HCT116 (cell line): ENCODE measurements at regions not wholly inside any gene's neighbourhood (a gene's known extent, or its start where the extent isn't known, plus 50 kb on each side); places are given as distances from the start of the nearest gene placed in this dataset.

ENCODE experiments used
- ATAC-seq: fragments of 200-7000 bp; cut with Tn5 transposase; 2 replicates; pipeline ENCODE4 v1.9.1; 2020; ENCODE audit warnings: mild to moderate bottlenecking, moderate library complexity
- BruUV-seq: library from RNA; stranded (reverse); fragments of 400-500 nt; replicated peaks from 2 replicates; lab custom pipeline; 2021; lab: Mats Ljungman, UMichigan
- CTCF ChIA-PET: fragments of 300-600 bp; sonication (Branson Sonifier 250); formaldehyde crosslinking; loops from one replicate; lab custom pipeline; 2021; ENCODE audit warnings: antibody characterized with exemption; lab: Charles Lee
- POLR2A ChIA-PET: fragments of 300-600, 350-600 bp; sonication (Branson Sonifier 250); formaldehyde crosslinking; loops from one replicate; lab custom pipeline; 2021; ENCODE audit warnings: antibody characterized with exemption; lab: Charles Lee
- RAD21 ChIA-PET, 2 experiments: fragments of 300-600 bp; sonication (Branson Sonifier 250); formaldehyde crosslinking; loops; one replicate each; lab custom pipeline; 2023; ENCODE audit warnings: low total read pairs in 2 of 2; ENCODE audit not compliant: uncharacterized antibody in 2 of 2, unreplicated experiment in 2 of 2, low non-redundant PET in 1 of 2; lab: Charles Lee
- DNase-seq: peaks from one replicate; pipeline ENCODE4 v3.0.0-alpha.2; 2010; ENCODE audit warnings: low read depth, low spot score
- H2AFZ ChIP-seq: fragments of 200-600 bp; shearing (Covaris generic), sonication (generic); 2 replicates; pipeline ENCODE4 v1.6.1; 2017; ENCODE audit warnings: low read depth, mixed run types, mixed read lengths, antibody characterized with exemption, low read length; ENCODE audit not compliant: poor library complexity, severe bottlenecking
- H3K27ac ChIP-seq: 2 replicates; pipeline ENCODE4 v1.5.1; 2012; ENCODE audit warnings: low read depth, low read length
- H3K27me3 ChIP-seq: fragments of 200-600 bp; sonication (generic); 2 replicates; pipeline ENCODE4 v1.6.1; 2016; ENCODE audit warnings: mixed run types, low read length, mixed read lengths; ENCODE audit not compliant: insufficient read depth
- H3K36me3 ChIP-seq, 2 experiments: fragments of 200-500 bp in 1 of 2; fragments of 200-600 bp in 1 of 2; sonication (Bioruptor generic) in 1 of 2; sonication (generic) in 1 of 2; 2 replicates each; pipeline versions ENCODE4 v1.5.1 to v1.6.1; 2014 to 2016; ENCODE audit warnings: low read length in 2 of 2, inconsistent platforms in 1 of 2, mixed read lengths in 1 of 2, mixed run types in 1 of 2; ENCODE audit not compliant: insufficient read depth in 2 of 2, control insufficient read depth in 1 of 2
- H3K4me1 ChIP-seq, 2 experiments: fragments of 200-600 bp in 1 of 2; sonication (generic) in 1 of 2; 2 replicates each; pipeline versions ENCODE4 v1.5.1 to v1.6.1; 2012 to 2017; ENCODE audit warnings: low read length in 2 of 2, inconsistent platforms in 1 of 2, mild to moderate bottlenecking in 1 of 2, mixed read lengths in 1 of 2, mixed run types in 1 of 2, moderate library complexity in 1 of 2; ENCODE audit not compliant: insufficient read depth in 2 of 2, control insufficient read depth in 1 of 2
- H3K4me2 ChIP-seq: fragments of 200-600 bp; sonication (generic); 2 replicates; pipeline ENCODE4 v1.6.1; 2017; ENCODE audit warnings: mixed run types, low read length, mixed read lengths
- H3K4me3 ChIP-seq, 2 experiments: fragments of 200-600 bp in 1 of 2; sonication (generic) in 1 of 2; replicated peaks in 1 of 2; 2 replicates each; pipeline ENCODE4 v1.5.1; 2011 to 2016; ENCODE audit warnings: low read length in 2 of 2, control low read depth in 1 of 2, low read depth in 1 of 2, mild to moderate bottlenecking in 1 of 2, mixed read lengths in 1 of 2, mixed run types in 1 of 2
- H3K79me2 ChIP-seq: fragments of 200-600 bp; sonication (generic); 2 replicates; pipeline ENCODE4 v1.6.1; 2017; ENCODE audit warnings: mild to moderate bottlenecking, mixed run types, low read length, moderate library complexity, mixed read lengths; ENCODE audit not compliant: insufficient read depth
- H3K9ac ChIP-seq: fragments of 200-600 bp; sonication (generic); 2 replicates; pipeline ENCODE4 v1.6.1; 2016; ENCODE audit warnings: low read length, mixed read lengths
- H3K9me2 ChIP-seq: fragments of 200-600 bp; sonication (generic), shearing (Covaris generic); 2 replicates; pipeline ENCODE4 v1.6.1; 2017; ENCODE audit warnings: mixed run types, mild to moderate bottlenecking, moderate library complexity; ENCODE audit not compliant: insufficient read depth
- H3K9me3 ChIP-seq, 2 experiments: fragments of 200-500 bp in 1 of 2; fragments of 200-600 bp in 1 of 2; sonication (Bioruptor generic) in 1 of 2; sonication (generic) in 1 of 2; 2 replicates each; pipeline ENCODE4 v1.6.1; 2014 to 2017; ENCODE audit warnings: low read length in 2 of 2, mixed read lengths in 2 of 2, inconsistent platforms in 1 of 2, low read depth in 1 of 2, mild to moderate bottlenecking in 1 of 2, mixed run types in 1 of 2, moderate library complexity in 1 of 2; ENCODE audit not compliant: control insufficient read depth in 1 of 2, insufficient read depth in 1 of 2
- H4K20me1 ChIP-seq: fragments of 200-600 bp; sonication (generic), shearing (Covaris generic); 2 replicates; pipeline ENCODE4 v1.6.1; 2017; ENCODE audit warnings: mixed run types, mild to moderate bottlenecking, moderate library complexity; ENCODE audit not compliant: insufficient read depth
- ATF3 ChIP-seq: IDR thresholded peaks from 2 replicates; pipeline ENCODE4 v1.6.1; 2012
- CBX3 ChIP-seq: IDR thresholded peaks from 2 replicates; pipeline ENCODE4 v1.6.1; 2012; ENCODE audit warnings: low read depth
- CEBPB ChIP-seq: IDR thresholded peaks from 2 replicates; pipeline ENCODE4 v1.6.1; 2012; ENCODE audit warnings: low read depth
- EGR1 ChIP-seq: IDR thresholded peaks from 2 replicates; pipeline ENCODE4 v1.6.1; 2012; ENCODE audit warnings: low read depth
- ELF1 ChIP-seq: IDR thresholded peaks from 2 replicates; pipeline ENCODE4 v1.6.1; 2012; ENCODE audit warnings: low read depth, borderline replicate concordance
- FOSL1 ChIP-seq: IDR thresholded peaks from 2 replicates; pipeline ENCODE4 v1.6.1; 2012; ENCODE audit warnings: low read depth
- JUND ChIP-seq: IDR thresholded peaks from 2 replicates; pipeline ENCODE4 v1.6.1; 2012
- MAX ChIP-seq: IDR thresholded peaks from 2 replicates; pipeline ENCODE4 v1.6.1; 2012
- POLR2A ChIP-seq: IDR thresholded peaks from 2 replicates; pipeline ENCODE4 v1.7.0; 2011; ENCODE audit warnings: borderline replicate concordance; ENCODE audit not compliant: insufficient read depth, insufficient read length; ENCODE audit errors: extremely low read depth
- POLR2AphosphoS5 ChIP-seq: IDR thresholded peaks from 2 replicates; pipeline ENCODE4 v1.6.1; 2011; ENCODE audit warnings: mild to moderate bottlenecking, low read depth, low read length, moderate library complexity
- RAD21 ChIP-seq: IDR thresholded peaks from 2 replicates; pipeline ENCODE4 v1.6.1; 2012; ENCODE audit warnings: low read depth, mild to moderate bottlenecking
- SIN3A ChIP-seq: IDR thresholded peaks from 2 replicates; pipeline ENCODE4 v1.6.1; 2012; ENCODE audit warnings: low read depth
- SP1 ChIP-seq: IDR thresholded peaks from 2 replicates; pipeline ENCODE4 v1.6.1; 2012; ENCODE audit warnings: low read depth
- SRF ChIP-seq: IDR thresholded peaks from 2 replicates; pipeline ENCODE4 v1.6.1; 2012; ENCODE audit warnings: low read depth
- TCF7L2 ChIP-seq: IDR thresholded peaks from 2 replicates; pipeline ENCODE4 v1.7.0; 2011; ENCODE audit warnings: borderline replicate concordance, inconsistent platforms; ENCODE audit not compliant: insufficient read depth, insufficient read length; ENCODE audit errors: extremely low read depth
- YY1 ChIP-seq: IDR thresholded peaks from 2 replicates; pipeline ENCODE4 v1.6.1; 2011; ENCODE audit warnings: low read length, low read depth, moderate library complexity, mild to moderate bottlenecking; ENCODE audit not compliant: insufficient replicate concordance; ENCODE audit errors: extremely low read depth
- ZFX ChIP-seq: fragments of 450-650 bp; IDR thresholded peaks from 2 replicates; pipeline ENCODE4 v1.6.1; 2017
- ZNF274 ChIP-seq: fragments of 200-500 bp; sonication (Bioruptor generic); IDR thresholded peaks from 2 replicates; pipeline ENCODE4 v1.6.1; 2014; ENCODE audit warnings: mild to moderate bottlenecking, low read depth, low read length, inconsistent platforms
- intact Hi-C: fragments of 100-400 bp; cut with micrococcal nuclease; formaldehyde crosslinking; loops from 2 replicates; pipeline ENCODE4 v1.10.0; 2022
- TF ChIP-seq, protein P1 (sequence below), 3 experiments: fragments of 200-600 bp in 1 of 3; sonication (generic) in 1 of 3; IDR thresholded peaks in 2 of 3; conservative IDR thresholded peaks in 1 of 3; 2 replicates each; pipeline ENCODE4 v1.5.1; 2012 to 2017; ENCODE audit warnings: low read depth in 2 of 3, low read length in 2 of 3, antibody characterized with exemption in 1 of 3, borderline replicate concordance in 1 of 3, control low read depth in 1 of 3, mild to moderate bottlenecking in 1 of 3, mixed read lengths in 1 of 3, mixed run types in 1 of 3, moderate library complexity in 1 of 3; ENCODE audit not compliant: insufficient read depth in 1 of 3
- TF ChIP-seq, protein P2 (sequence below): IDR thresholded peaks from 2 replicates; pipeline ENCODE4 v1.6.1; 2011; ENCODE audit warnings: mild to moderate bottlenecking, low read length, moderate library complexity; ENCODE audit not compliant: insufficient replicate concordance; ENCODE audit errors: extremely low read depth

GRCh38 chrX:112279940-112280339 lies 197.4 kb upstream of the TRPC5 start:
- CTCF ChIA-PET = no interaction called here
- no peaks in the 10 kb centered on the region for H3K36me3 ChIP-seq

More at GRCh38 chrX:112279940-112280339, 197.4 kb upstream of the TRPC5 start:
- H3K79me2 ChIP-seq = no peaks in the 10 kb centered on the region
- DNase-seq (no peak), ATAC-seq (no peak)
- ChIA-PET POLR2A (no interaction called here), RAD21 (no interaction called here)
- no peak overlapping the region for H3K27ac ChIP-seq
- H3K9me2 ChIP-seq = no peaks in the 10 kb centered on the region
- BruUV-seq = no TSS peak
- H3K27me3 ChIP-seq = no peaks in the 10 kb centered on the region
- no peak for TF ChIP-seq POLR2AphosphoS5
- TF ChIP-seq, protein P1, sequence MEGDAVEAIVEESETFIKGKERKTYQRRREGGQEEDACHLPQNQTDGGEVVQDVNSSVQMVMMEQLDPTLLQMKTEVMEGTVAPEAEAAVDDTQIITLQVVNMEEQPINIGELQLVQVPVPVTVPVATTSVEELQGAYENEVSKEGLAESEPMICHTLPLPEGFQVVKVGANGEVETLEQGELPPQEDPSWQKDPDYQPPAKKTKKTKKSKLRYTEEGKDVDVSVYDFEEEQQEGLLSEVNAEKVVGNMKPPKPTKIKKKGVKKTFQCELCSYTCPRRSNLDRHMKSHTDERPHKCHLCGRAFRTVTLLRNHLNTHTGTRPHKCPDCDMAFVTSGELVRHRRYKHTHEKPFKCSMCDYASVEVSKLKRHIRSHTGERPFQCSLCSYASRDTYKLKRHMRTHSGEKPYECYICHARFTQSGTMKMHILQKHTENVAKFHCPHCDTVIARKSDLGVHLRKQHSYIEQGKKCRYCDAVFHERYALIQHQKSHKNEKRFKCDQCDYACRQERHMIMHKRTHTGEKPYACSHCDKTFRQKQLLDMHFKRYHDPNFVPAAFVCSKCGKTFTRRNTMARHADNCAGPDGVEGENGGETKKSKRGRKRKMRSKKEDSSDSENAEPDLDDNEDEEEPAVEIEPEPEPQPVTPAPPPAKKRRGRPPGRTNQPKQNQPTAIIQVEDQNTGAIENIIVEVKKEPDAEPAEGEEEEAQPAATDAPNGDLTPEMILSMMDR (IDR thresholded peaks at IDR 0.05 in 2 of 3, conservative IDR thresholded peaks at IDR 0.05 in 1 of 3; ENCODE audit: borderline replicate concordance in 1 of 3, insufficient read depth in 1 of 3, low read depth in 2 of 3, low read length in 2 of 3) = no peak
- TF ChIP-seq ATF3 = no peak
- TF ChIP-seq TCF7L2 = no peak
- no peak for TF ChIP-seq POLR2A
- no peak for TF ChIP-seq JUND
- no peak for TF ChIP-seq MAX
- no peak for TF ChIP-seq ELF1
- TF ChIP-seq, protein P2, sequence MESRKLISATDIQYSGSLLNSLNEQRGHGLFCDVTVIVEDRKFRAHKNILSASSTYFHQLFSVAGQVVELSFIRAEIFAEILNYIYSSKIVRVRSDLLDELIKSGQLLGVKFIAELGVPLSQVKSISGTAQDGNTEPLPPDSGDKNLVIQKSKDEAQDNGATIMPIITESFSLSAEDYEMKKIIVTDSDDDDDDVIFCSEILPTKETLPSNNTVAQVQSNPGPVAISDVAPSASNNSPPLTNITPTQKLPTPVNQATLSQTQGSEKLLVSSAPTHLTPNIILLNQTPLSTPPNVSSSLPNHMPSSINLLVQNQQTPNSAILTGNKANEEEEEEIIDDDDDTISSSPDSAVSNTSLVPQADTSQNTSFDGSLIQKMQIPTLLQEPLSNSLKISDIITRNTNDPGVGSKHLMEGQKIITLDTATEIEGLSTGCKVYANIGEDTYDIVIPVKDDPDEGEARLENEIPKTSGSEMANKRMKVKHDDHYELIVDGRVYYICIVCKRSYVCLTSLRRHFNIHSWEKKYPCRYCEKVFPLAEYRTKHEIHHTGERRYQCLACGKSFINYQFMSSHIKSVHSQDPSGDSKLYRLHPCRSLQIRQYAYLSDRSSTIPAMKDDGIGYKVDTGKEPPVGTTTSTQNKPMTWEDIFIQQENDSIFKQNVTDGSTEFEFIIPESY = no peak
- TF ChIP-seq ZFX = no peak
- TF ChIP-seq SP1 = no peak
- TF ChIP-seq CBX3 = no peak
- no peak for TF ChIP-seq SRF
- TF ChIP-seq ZNF274 = no peak
- no peak for TF ChIP-seq FOSL1
- TF ChIP-seq CEBPB = no peak
- TF ChIP-seq RAD21 = no peak
- no peak for TF ChIP-seq EGR1
- TF ChIP-seq SIN3A = no peak
- TF ChIP-seq YY1 = no peak
- no peak overlapping the region for H3K4me2 ChIP-seq
- H3K4me1 ChIP-seq = no peaks in the 10 kb centered on the region
- H2AFZ ChIP-seq = no peak overlapping the region
- H4K20me1 ChIP-seq = no peaks in the 10 kb centered on the region
- H3K9me3 ChIP-seq = no peaks in the 10 kb centered on the region
- no peak overlapping the region for H3K4me3 ChIP-seq
- no peak overlapping the region for H3K9ac ChIP-seq
- intact Hi-C loops = no loop called here
